ENCODE measurements at regions not wholly inside any gene's neighbourhood (a gene's known extent, or its start where the extent isn't known, plus 50 kb on each side); places are given as distances from the start of the nearest gene placed in this dataset.

- no TSS peak for BruUV-seq (replicated peaks)
- in situ Hi-C loops (cut with HindIII; ENCODE audit: extremely low pct_ligation_motif_present, low pct_unique_long_range_greater_than_20kb): no loop called here
- ChIA-PET CTCF (ENCODE audit: low intra/inter-chr PET ratio, low total read pairs) (no interaction called here), POLR2A (no interaction called here)
- Histone ChIP-seq H3K27me3 (ENCODE audit: control insufficient read depth in 1 of 2, insufficient read depth in 2 of 2, low read length in 2 of 2) (peaks cover 0 to 9% of the 10 kb centered on the region in 2 experiments; a peak in 2 of 5 replicates), H4K20me1 (ENCODE audit: insufficient read depth, low read length) (no peaks in the 10 kb centered on the region), H3K27ac (ENCODE audit: extremely low read length, insufficient read depth, low read length) (no peak overlapping the region), H3K79me2 (ENCODE audit: insufficient read depth, low read length) (no peaks in the 10 kb centered on the region), H3K4me1 (ENCODE audit: insufficient read depth, low read length) (no peaks in the 10 kb centered on the region), H2AFZ (ENCODE audit: low read length) (no peak overlapping the region), H3K4me2 (ENCODE audit: low read depth, low read length) (no peak overlapping the region), H3K9ac (ENCODE audit: insufficient read depth, low read depth, low read length) (no peak overlapping the region), H3K9me3 (ENCODE audit: low read length) (no peaks in the 10 kb centered on the region), H3K4me3 (replicated peaks in 1 of 3; ENCODE audit: insufficient read depth in 1 of 3, low read depth in 2 of 3, low read length in 3 of 3) (no peak overlapping the region), H3K36me3 (replicated peaks in 1 of 2; ENCODE audit: control insufficient read depth in 1 of 2, insufficient read depth in 2 of 2, low read length in 2 of 2) (no peaks in the 10 kb centered on the region)
- ATAC-seq (no peak), DNase-seq (ENCODE audit: low spot score) (no peak), FAIRE-seq (no peak)
- intact Hi-C loops (cut with micrococcal nuclease; ENCODE audit: unreplicated experiment): no loop called here
- 14% methylated on average over 3 of the region's 3 CpGs for WGBS (ENCODE audit: low lambda C conversion rate)
- no peak for TF ChIP-seq NR2F6 (IDR thresholded peaks at IDR 0.05)
- TF ChIP-seq NR2F6 (CRISPR knock-in tag; IDR thresholded peaks at IDR 0.05): no peak
- TF ChIP-seq ZNF460 (CRISPR knock-in tag; IDR thresholded peaks at IDR 0.05; ENCODE audit: borderline replicate concordance): no peak
- TF ChIP-seq KLF11 (CRISPR knock-in tag; IDR thresholded peaks at IDR 0.05): no peak
Observed at GRCh38 chr6:163672710-163673109, 258.2 kb downstream of the QKI start.

DNA sequence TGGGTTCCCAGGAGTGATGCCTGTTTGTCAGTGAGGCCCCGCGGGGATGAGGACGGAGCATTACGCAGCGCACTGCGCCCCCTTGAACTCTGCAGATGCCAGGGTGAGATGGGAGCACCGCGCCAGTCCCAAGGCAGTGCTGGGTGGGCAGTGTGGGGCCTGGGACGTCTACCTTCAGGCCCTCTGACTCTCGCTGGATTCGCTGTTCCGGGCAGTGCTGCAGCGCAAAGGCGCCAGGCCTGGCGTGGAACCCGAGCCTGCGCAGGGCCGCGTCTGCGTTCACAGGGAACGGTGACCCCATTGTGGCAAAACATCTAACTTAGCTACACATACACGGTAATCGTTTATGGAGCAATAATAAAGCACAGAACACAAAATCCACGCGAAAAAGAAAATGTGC is 257.3 kb downstream of the QKI start:
- ATAC-seq: no peak
- H3K79me2 ChIP-seq (ENCODE audit: insufficient read depth, low read length): no peaks in the 10 kb centered on the region
- no peaks in the 10 kb centered on the region for H4K20me1 ChIP-seq (ENCODE audit: insufficient read depth, low read length)
- ChIA-PET CTCF (ENCODE audit: low intra/inter-chr PET ratio, low total read pairs) (no interaction called here), POLR2A (no interaction called here)
- 84% methylated on average over 22 of the region's 25 CpGs for WGBS (ENCODE audit: low lambda C conversion rate)
- intact Hi-C loops (cut with micrococcal nuclease; ENCODE audit: unreplicated experiment): no loop called here
- H3K27me3 ChIP-seq (ENCODE audit: control insufficient read depth in 1 of 2, insufficient read depth in 2 of 2, low read length in 2 of 2): peaks cover 0 to 11% of the 10 kb centered on the region in 2 experiments; a peak in 2 of 5 replicates
- no peak overlapping the region for H2AFZ ChIP-seq (ENCODE audit: low read length)
- in situ Hi-C loops (cut with HindIII; ENCODE audit: extremely low pct_ligation_motif_present, low pct_unique_long_range_greater_than_20kb): no loop called here
- no peaks in the 10 kb centered on the region for H3K9me3 ChIP-seq (ENCODE audit: low read length)
- no peak overlapping the region for H3K4me2 ChIP-seq (ENCODE audit: low read depth, low read length)
- no peak for FAIRE-seq
- H3K4me3 ChIP-seq (replicated peaks in 1 of 3; ENCODE audit: insufficient read depth in 1 of 3, low read depth in 2 of 3, low read length in 3 of 3): no peak overlapping the region
- no peaks in the 10 kb centered on the region for H3K4me1 ChIP-seq (ENCODE audit: insufficient read depth, low read length)
- DNase-seq (ENCODE audit: low spot score): no peak
- H3K27ac ChIP-seq (ENCODE audit: extremely low read length, insufficient read depth, low read length): no peak overlapping the region
- H3K9ac ChIP-seq (ENCODE audit: insufficient read depth, low read depth, low read length): no peak overlapping the region
- no TSS peak for BruUV-seq (replicated peaks)
- no peaks in the 10 kb centered on the region for H3K36me3 ChIP-seq (replicated peaks in 1 of 2; ENCODE audit: control insufficient read depth in 1 of 2, insufficient read depth in 2 of 2, low read length in 2 of 2)
- TF ChIP-seq, protein P1, sequence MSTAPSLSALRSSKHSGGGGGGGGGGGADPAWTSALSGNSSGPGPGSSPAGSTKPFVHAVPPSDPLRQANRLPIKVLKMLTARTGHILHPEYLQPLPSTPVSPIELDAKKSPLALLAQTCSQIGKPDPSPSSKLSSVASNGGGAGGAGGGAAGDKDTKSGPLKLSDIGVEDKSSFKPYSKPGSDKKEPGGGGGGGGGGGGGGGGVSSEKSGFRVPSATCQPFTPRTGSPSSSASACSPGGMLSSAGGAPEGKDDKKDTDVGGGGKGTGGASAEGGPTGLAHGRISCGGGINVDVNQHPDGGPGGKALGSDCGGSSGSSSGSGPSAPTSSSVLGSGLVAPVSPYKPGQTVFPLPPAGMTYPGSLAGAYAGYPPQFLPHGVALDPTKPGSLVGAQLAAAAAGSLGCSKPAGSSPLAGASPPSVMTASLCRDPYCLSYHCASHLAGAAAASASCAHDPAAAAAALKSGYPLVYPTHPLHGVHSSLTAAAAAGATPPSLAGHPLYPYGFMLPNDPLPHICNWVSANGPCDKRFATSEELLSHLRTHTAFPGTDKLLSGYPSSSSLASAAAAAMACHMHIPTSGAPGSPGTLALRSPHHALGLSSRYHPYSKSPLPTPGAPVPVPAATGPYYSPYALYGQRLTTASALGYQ (CRISPR knock-in tag; IDR thresholded peaks at IDR 0.05): no peak
- TF ChIP-seq SETDB1 (CRISPR knock-in tag; IDR thresholded peaks at IDR 0.05; ENCODE audit: borderline replicate concordance) (no peak), U2AF1 (optimal IDR thresholded peaks at IDR 0.05; ENCODE audit: low read depth, low read length) (no peak), AGO2 (optimal IDR thresholded peaks at IDR 0.05; ENCODE audit: low read depth, low read length) (no peak), FOSL2 (CRISPR knock-in tag; IDR thresholded peaks at IDR 0.05) (no peak), KDM1A (CRISPR knock-in tag; IDR thresholded peaks at IDR 0.05) (no peak), ZMYM2 (CRISPR knock-in tag; IDR thresholded peaks at IDR 0.05) (no peak), MXD3 (CRISPR knock-in tag; IDR thresholded peaks at IDR 0.05) (no peak), RAD21 (CRISPR knock-in tag; IDR thresholded peaks at IDR 0.05) (no peak), ZNF468 (CRISPR knock-in tag; IDR thresholded peaks at IDR 0.05) (no peak), KDM5B (CRISPR knock-in tag; IDR thresholded peaks at IDR 0.05; ENCODE audit: borderline replicate concordance) (no peak), IRF9 (CRISPR knock-in tag; IDR thresholded peaks at IDR 0.05; ENCODE audit: borderline replicate concordance) (no peak)

Measured in HepG2 (cell line).